ENCODE measurements at regions not wholly inside any gene's neighbourhood (a gene's known extent, or its start where the extent isn't known, plus 50 kb on each side); places are given as distances from the start of the nearest gene placed in this dataset.
A peak's percentile ranks its signal among the peaks of the same experiment; 100 is the strongest.

- Histone ChIP-seq H3K4me3 (ENCODE audit: low read depth, low read length) (no peak overlapping the region), H3K9me3 (ENCODE audit: control insufficient read depth, insufficient read depth, low read length) (no peaks in the 10 kb centered on the region), H3K27ac (ENCODE audit: low read depth, low read length) (no peak overlapping the region), H3K27me3 (ENCODE audit: control insufficient read depth, insufficient read depth, low read length) (peaks cover 2% of the 10 kb centered on the region)
- POLR2A ChIA-PET = no interaction called here
- CTCF ChIA-PET = no interaction called here
- no peak for DNase-seq (ENCODE audit: low read depth, low spot score)
- TF ChIP-seq CTCF (IDR thresholded peaks at IDR 0.05; ENCODE audit: low read depth, low read length) = no peak
Measured at GRCh38 chr21:38556390-38556789, 58.1 kb upstream of the ERG start.

- peaks cover 3% of the 10 kb centered on the region for H3K27me3 ChIP-seq (ENCODE audit: control insufficient read depth, insufficient read depth, low read length)
- no peak for DNase-seq (ENCODE audit: low read depth, low spot score)
- POLR2A ChIA-PET = no interaction called here
- no peak overlapping the region for H3K27ac ChIP-seq (ENCODE audit: low read depth, low read length)
- H3K9me3 ChIP-seq (ENCODE audit: control insufficient read depth, insufficient read depth, low read length) = no peaks in the 10 kb centered on the region
- no peak overlapping the region for H3K4me3 ChIP-seq (ENCODE audit: low read depth, low read length)
- TF ChIP-seq CTCF (IDR thresholded peaks at IDR 0.05; ENCODE audit: low read depth, low read length) = no peak
- CTCF ChIA-PET = no interaction called here
Measured at GRCh38 chr21:38561205-38561604, 62.9 kb upstream of the ERG start.

GRCh38 chr21:38561613-38562581 is 63.6 kb upstream of the ERG start:
- DNase-seq (ENCODE audit: low read depth, low spot score) = no peak
- Histone ChIP-seq H3K4me3 (ENCODE audit: low read depth, low read length) (no peak overlapping the region), H3K27me3 (ENCODE audit: control insufficient read depth, insufficient read depth, low read length) (peaks cover 7% of the 10 kb centered on the region), H3K27ac (ENCODE audit: low read depth, low read length) (no peak overlapping the region), H3K9me3 (ENCODE audit: control insufficient read depth, insufficient read depth, low read length) (no peaks in the 10 kb centered on the region)
- TF ChIP-seq CTCF (IDR thresholded peaks at IDR 0.05; ENCODE audit: low read depth, low read length) = no peak
- ChIA-PET POLR2A (no interaction called here), CTCF (no interaction called here)

- H3K9me3 ChIP-seq (ENCODE audit: control insufficient read depth, insufficient read depth, low read length) = no peaks in the 10 kb centered on the region
- no peak for TF ChIP-seq CTCF (IDR thresholded peaks at IDR 0.05; ENCODE audit: low read depth, low read length)
- peak; percentile 4 for DNase-seq (ENCODE audit: low read depth, low spot score)
- ChIA-PET POLR2A (no interaction called here), CTCF (no interaction called here)
- H3K27ac ChIP-seq (ENCODE audit: low read depth, low read length) = no peak overlapping the region
- peaks cover 16% of the 10 kb centered on the region for H3K27me3 ChIP-seq (ENCODE audit: control insufficient read depth, insufficient read depth, low read length)
- no peak overlapping the region; the same call in 1 of the 2 replicates for H3K4me3 ChIP-seq (ENCODE audit: low read depth, low read length)
Measured at GRCh38 chr21:38567335-38567969, 69.2 kb upstream of the ERG start.

- peaks cover 16% of the 10 kb centered on the region for H3K27me3 ChIP-seq (ENCODE audit: control insufficient read depth, insufficient read depth, low read length)
- no peaks in the 10 kb centered on the region for H3K9me3 ChIP-seq (ENCODE audit: control insufficient read depth, insufficient read depth, low read length)
- CTCF ChIA-PET = no interaction called here
- no peak for TF ChIP-seq CTCF (IDR thresholded peaks at IDR 0.05; ENCODE audit: low read depth, low read length)
- H3K4me3 ChIP-seq (ENCODE audit: low read depth, low read length) = no peak overlapping the region
- POLR2A ChIA-PET = no interaction called here
- no peak overlapping the region for H3K27ac ChIP-seq (ENCODE audit: low read depth, low read length)
- no peak for DNase-seq (ENCODE audit: low read depth, low spot score)
Measured at GRCh38 chr21:38567970-38568360, 69.7 kb upstream of the ERG start.

Data from AG04450 (cell line).